Medulla oblongata (tissue), 1 donor: ENCODE measurements at regions not wholly inside any gene's neighbourhood (a gene's known extent, or its start where the extent isn't known, plus 50 kb on each side); places are given as distances from the start of the nearest gene placed in this dataset.

ENCODE experiments used
- DNase-seq: peaks from one replicate; pipeline ENCODE4 v3.0.0-alpha.2; 2015; ENCODE audit errors: extremely low spot score

DNA sequence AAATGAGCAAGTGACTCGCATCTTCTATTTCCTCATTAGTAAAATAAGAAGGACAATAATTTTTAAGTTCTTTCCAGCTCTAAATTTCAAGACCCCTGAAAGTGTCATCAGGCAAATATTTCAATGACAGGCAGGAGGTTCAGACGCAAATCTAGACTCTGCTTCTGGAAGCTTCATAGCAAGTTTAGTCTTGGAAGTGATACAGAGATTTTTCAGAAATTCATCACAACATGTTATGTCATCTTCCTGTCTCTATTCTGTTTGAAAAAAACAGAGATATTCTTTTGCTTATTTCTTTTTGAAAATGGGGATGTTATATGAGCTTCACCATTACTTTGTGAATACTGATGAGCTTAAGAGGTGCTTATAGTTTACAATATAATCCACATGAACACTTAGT is 74.0 kb downstream of the C3orf85 start:
- DNase-seq = no peak

DNA sequence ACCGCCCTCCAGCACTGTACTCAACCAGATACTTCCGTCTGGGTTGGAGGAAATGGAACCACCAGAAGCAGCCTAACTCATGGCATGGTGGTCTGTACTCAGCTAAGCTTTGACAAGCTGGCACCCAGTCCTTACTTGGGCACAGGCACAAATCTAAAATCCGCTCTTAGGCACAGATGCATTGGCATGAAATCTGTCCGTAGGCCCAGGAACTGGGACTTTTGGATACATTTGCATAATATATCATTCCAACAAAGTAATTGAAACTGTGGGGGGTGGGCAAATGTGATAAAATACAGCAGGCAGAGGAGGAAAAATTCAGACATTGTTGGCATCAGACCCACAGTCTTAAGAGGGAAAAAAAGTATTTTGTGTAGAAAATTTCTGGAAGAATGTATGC is 75.4 kb downstream of the C3orf85 start:
- no peak for DNase-seq

DNA sequence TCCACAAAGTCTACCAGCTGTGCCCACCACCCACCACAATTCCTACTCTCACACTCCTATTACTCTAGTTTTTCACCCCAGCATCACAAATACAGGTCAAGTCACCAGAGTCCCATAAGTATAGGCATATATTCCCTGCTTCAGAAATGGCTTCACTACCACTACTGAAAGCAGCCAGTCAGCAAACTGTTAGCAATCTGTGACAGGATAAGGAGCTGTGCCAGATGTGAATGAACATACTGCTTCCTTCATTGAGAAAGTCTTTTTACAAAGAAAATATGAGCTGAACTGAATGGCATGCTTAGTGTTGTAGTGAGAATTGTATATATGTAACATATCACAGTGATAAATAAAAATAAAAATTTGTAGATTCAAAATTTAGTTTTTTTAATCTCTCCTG is 76.8 kb downstream of the C3orf85 start:
- DNase-seq = no peak

DNA sequence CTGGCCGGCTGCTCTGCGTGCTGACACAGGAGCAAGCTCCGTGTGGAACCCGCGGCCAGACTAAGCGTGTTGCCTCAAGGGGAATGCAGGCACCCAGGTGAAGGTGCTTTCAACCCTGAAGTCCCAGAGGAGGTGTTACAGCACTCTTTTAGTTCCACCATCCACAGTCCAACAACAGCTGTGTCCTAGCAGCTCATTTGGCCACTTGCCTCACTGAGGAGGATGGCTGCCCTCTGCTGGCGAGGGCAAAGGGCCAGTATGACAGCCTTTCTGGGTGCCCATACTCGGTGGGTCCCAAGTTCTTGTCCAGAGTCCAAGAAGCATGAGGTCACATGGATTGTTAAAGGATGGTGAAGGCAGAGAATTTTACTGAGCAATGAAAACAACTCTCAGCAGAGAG is 87.8 kb downstream of the C3orf85 start:
- peak; percentile 16 for DNase-seq

DNA sequence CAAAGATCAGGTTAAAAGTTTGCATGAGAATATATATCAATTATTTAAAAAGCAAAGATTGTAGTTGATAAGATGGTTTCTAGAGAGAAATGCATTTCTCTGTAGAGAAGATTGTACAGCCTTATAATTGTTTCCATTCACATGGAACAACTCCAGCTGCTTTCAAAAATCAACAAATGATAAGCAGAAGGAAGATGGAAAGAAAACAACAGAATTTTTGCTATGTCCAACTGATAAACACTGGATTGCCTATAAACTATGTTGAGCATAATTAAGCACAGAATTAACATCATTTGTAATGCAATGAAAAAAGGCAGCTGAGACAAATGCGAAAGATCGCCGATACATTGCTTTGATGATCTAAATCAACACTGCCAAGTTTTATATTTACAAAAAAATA is 89.0 kb downstream of the C3orf85 start:
- no peak for DNase-seq

DNA sequence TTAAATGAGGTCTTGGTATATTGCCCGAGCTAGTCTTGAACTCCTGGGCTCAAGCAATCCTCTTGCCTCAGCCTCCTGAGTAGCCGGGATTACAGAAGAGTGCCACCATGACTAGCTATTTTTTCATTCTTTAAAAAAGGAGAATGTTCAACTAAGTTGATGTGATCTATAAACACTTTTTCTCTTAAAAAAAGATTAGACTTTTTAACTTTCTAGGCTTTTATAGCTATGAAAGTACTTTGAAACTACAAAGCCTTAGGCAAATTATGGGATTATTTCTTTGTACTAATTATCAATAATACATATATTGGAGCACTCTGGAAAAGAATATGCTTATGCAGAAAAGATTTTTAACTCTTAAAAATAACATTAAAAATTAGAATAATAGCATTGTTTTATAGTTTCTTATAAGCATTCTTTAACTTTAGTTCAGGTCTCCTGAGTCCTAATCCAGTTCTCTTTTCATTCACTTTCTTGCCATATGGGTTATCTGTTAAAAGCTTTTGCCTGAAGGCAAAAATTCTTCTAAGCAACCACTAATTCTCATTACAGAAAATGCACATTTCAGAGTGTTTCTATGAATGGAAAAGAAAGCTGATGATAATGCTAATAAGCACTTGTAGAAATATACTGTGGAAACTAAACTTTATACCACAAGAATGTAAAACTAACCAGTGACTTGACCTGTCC is 87.8 kb downstream of the DPPA2 start:
- no peak for DNase-seq

DNA sequence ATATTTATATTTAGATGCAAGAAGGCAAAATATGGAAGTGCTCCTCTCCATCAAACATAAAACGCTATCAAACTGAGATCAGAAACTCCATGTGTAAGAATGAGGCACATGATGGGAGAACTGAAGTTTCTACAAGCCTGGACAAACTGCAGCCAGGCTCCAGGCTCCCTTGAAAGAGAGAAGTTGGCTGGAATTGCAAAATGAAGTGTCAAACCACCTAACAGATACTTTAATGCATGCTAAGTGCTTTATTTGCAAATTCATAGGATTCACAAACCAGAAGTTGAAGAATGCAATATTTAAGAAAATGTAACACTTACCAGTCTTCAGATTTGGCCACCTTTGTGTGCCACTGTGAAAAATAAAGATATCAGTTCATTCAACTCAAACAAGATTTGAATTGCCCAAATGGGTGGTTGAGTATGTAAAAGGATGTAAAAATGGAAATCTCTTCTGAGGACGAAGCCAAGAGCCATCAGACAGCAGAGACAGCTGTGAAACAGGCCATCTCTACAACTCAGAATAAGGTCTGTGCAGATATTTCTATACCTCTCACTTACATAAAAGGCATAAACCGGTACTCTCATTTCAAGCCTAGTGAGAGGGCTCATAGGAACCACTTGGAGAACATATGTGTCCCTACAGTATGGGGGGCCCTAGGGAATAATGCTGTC is 87.0 kb downstream of the DPPA2 start:
- no peak for DNase-seq

DNA sequence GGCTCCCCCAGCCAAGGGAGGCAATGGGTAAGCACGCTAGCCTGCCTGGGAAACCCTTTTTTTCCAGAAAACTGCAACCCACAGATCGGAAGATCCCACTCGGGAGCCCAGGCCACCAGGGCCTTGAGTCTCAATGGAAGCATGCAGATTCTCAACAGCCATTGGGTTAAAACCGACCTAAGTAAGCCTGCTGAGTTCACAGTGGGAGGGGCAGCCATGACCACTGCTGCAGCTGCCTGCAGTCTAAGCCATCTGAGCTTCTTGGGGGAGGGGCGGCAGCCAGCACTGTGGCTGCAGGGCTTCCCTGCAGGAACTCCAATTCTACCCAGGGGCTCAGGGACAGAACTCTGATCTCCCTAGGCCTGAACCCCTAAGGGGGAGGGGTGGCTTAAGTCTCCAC is 82.0 kb downstream of the DPPA2 start:
- DNase-seq = no peak

DNA sequence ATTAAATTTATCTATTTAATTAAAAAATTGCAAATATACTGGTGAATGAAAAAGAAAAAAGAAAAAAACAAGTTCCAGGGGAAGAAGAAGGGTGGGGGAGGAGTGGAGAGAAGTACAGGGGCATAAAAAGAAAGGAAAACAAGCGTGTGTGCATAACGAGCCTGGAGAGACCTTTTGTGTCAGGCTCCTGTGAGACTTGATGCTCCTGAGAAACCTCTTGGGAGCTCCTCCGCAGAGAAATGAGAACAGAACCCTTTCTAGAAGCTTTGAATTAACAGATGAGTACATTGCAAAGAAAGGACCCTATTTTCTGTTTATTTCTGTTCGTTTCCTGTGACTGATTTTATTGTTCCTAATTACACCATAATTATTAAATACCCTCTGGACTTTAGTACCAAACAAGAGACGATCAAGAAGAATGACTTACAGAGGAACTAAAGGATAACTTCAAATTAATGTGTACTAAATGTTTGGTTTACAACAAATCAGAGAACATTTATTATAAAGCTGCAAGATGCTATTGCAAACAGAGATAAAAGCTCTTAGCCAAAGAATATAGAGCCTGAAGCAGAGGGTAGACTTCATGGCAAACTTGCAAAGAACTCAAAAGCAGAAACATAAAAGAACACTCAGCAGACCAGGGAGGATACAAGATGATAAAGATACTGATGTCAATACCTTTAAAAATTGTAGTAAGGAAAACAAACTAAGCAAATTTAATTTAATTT is 74.7 kb downstream of the DPPA2 start:
- no peak for DNase-seq

DNA sequence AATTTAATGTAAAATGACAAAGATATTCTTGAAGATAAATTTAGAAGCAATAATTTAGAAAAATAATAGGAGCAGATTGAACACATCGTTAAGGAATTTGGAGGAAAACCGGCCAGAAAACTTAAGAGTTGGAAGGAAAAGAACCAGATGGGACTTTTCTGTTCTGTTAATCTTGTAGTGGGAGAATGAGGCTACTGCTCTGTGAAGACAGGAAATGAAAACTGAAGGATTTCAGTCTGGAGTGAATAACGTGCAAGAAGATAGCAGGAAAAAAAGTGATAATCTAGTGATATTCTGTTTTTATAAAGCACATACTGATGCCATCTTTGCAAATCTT is 74.2 kb downstream of the DPPA2 start:
- DNase-seq = no peak
